ENCODE measurements at regions not wholly inside any gene's neighbourhood (a gene's known extent, or its start where the extent isn't known, plus 50 kb on each side); places are given as distances from the start of the nearest gene placed in this dataset.

DNA sequence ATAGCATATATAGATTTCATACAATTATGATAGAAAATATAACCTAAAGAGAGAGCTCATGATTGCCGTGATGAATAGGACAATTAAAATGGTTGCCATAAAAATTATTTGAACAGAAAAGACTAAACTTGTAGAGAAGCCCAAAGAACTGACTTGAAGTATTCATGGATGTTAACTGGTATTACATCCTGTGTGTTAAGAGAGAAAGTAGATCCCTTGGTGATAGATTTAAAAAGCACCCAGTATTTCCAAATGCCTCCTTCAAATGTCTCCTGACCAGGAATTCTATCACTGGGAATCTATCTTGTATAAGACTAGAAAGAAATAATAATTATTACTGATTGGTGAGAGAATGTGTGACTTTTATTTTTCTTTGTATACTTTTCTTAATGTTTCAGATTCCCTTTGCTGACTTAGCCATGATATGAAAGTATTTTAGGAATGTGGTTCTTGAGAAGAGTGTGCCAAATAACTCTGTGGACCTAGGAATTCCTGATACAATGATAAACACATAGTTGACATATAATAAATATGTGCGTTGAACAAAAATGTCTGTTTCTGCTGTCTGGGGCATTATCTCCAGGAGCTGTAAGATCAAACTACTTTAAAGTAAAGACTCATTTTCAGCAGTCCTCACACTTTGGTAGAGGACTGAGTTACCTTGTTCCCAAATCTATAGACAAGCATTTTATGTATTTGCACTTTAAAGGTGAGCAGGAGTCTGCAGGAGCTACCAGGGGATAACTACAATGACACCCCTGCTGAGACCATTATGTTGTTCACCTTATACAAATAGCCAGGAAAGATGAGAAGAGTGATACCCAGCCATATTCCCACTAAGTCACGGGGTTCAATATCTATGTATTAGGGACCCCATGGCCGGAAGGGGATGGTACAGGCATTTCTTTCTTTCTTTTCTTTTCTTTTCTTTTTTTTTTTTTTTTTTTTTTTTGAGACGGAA is 211.1 kb upstream of the TLE4 start (continued):
- TF ChIP-seq POU5F1 (IDR thresholded peaks at IDR 0.05; ENCODE audit: low read depth, low read length), result peak; percentile 61; the same call in 1 of the 2 replicates
